ENCODE measurements at regions not wholly inside any gene's neighbourhood (a gene's known extent, or its start where the extent isn't known, plus 50 kb on each side); places are given as distances from the start of the nearest gene placed in this dataset.

DNA sequence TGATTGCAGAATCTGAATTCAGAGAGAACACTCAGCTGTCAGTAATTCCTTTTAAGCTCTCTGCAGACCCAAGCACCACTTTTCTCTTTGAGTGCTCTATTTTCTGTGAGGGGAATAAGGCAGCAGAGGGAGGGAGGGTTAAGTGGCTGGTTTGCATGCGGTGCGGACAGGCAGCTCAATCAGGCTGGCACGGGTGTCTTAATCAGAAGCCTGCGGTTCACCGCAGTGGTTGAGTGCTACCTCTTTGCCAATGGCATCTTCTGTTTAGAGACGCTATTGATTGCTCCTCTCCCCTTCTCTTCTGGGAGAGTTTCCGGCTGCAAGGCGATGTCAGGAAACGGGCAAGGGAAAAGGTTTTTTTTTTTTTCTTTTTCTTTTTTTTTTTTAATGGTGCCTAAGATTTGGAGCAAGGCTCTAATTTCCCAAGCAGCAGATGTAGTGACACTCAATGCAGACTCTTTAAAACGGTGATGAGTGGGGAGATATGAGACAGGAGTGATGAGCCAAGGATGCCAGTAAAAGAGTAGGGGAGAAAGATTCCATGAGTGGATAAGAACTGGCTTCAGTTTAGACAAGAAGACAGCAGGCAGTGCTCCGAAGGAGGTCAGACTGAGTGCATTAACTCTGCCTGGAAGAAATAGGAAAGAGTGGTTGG lies 533.7 kb upstream of the SEL1L start:
- DNase-seq: no peak

DNA sequence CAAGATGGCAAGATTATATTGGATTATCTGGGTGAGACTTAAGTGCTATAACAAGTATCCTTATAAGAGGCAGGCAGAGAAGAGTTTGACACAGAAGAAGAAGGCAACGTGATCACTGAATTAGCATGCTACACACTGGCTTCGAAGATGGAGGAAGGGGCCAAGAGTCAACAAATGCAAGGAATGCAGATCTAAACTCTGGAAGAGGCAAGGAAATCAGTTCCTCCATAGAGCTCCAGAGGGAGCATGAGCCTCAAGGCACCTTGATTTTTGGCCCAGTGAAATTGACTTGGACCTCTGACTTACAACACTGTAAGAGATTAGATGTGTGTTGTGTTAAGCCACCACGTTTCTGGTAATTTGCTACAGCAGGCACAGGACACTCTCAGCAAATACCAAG lies 536.4 kb upstream of the SEL1L start:
- DNase-seq: no peak

DNA sequence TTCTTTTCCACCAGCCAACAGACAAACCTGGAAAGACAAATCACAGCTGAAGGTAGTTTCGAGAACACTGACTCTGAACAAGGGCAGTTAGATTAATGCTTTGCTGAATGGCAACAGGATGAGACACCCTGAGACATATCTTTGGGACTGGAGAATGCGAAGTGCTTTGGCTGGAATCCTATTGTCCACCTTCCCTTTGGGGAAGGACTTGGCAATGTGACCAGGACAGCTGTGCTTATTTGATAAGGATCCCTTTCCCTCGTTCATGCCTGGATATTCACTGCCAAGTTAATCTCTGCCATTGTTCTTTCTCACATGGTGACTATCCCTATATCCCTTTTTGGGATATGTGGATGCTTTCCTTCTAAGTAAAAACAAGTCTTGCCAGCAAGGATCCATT lies 537.1 kb upstream of the SEL1L start:
- DNase-seq: no peak

DNA sequence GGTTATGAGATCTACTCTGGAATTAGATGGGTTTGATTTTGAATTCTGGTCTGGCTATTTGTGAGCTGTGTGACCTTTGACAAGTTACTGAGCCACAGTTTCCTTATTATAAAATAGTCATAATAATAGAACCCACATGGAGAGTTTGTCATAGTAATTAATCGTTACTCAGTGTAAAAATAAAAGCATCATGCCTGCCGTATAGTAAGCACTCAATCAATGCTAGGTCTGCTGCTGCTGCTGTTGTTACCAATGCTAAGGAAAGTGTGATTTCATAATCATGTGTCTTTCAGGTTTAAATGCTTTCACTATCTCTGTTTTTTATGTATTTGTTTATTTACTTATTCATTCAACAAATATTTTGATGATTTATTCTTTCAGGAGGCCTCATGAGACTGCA lies 539.9 kb upstream of the SEL1L start:
- no peak for DNase-seq

DNA sequence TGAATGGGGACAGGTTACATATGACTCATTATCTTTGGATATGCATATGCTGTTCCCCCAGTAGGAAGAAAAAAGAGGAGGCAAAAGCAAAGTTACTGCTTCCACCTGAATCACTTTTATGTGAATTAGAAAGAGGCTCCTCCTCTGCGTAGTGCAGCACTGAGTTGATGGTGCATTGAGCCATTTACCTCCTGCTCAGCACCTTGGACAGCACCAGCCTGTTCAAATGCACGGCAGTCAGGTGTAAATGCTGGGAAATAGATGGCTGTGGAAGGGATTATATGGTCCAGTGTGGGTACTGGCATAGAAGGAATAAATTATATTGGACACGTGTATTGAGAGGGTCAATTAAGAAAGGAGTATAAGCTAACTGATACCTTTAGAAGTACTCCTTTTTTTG lies 541.9 kb upstream of the SEL1L start:
- DNase-seq: peak; percentile 60

DNA sequence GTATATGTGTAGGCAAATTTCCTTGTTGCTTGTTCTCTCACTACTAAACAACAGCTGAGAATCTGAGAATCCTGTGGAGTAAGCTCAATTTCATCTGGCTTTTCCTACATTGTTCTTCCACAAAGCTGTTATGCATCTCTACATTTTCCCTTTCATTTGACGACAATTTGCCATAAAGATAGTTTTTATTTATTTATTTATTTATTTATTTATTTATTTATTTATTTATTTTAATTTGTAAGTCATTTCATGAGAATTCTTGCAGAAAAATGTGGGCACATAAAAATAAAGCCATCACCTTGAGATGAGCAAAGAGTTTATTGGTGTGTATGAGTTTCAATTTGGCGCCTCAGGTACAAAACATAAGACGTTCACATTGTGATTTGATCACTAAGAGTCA lies 545.9 kb upstream of the SEL1L start:
- DNase-seq: no peak

DNA sequence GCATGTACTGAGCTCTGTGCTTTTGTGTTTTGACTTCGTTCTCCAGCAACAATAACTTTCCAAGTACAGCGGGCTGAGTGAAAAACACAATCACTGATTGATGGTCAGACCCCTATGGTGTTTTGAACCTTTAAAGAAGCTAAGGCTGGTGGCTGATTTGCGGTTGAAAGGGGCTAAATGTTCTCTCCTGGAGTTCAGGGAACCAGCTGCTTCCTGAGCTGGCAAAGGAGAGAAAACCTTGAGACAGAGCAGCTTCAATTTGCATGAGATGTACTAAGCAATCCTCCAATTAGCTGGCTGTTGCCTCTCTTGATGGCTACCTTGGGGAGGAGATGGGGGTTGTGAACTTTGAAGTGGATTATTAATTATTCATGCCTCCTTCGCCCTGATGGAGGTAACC lies 546.7 kb upstream of the SEL1L start:
- DNase-seq: no peak

DNA sequence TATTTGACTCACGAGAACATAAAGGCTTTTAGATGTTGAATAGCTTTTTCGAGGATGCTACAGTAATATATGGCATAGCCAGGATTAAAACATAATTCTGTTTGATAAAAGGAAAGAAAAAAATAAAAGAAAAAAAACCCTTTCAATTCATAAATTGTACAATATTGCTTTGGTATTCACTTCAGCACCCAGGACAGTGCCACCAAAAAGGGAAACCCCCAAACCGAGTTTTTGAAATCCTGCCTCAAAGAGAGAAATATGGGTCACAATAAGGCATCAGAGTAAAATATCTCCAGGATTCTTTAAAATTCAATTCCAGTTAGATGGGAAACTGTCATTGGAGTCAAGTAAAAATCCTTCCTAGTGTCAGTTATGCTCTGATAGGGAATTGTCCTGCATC lies 551.2 kb upstream of the SEL1L start:
- DNase-seq: no peak

DNA sequence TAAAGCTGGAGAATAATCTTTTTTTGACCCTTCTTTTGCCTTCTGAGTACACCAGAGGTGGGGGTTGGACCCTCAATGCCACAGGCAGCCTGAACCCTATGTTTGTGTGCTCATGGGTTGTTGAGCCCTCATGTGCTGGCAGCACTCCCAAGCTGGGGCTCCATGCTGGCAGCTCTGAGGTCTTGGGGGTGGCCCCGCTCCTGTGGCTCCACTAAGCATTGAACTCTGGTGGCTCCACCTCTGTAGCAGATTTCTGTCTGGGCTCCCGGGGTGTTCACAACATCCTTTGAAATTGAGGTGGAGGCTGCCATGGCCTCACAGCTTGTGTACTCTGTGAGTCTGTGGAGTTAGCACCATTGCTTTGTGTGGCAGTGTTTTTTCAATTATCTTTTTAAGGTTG lies 557.4 kb upstream of the SEL1L start:
- DNase-seq: no peak

DNA sequence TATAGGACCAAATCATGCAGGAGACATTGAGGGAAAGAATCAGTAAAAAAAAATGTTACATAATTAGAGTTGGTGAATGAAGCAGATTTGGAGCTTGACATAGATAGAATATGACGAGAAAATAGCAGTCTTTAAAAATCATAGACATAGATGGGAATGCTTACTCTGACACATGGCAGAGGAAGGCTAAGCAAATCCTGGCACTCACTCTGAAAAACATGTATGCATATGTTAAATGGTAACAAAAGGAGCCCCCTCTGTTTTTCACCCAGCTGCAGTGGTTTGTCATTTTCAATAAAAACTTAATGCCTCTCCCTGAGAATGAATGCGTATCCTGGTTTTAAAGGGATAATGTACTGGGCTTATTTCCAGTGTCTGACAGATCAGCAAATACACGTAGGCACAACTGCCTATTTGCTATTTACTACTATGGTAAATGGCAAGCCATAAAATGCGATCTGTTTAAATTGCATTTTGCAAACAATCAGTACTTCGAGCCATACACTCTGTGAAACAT lies 561.2 kb upstream of the SEL1L start:
- DNase-seq: no peak

DNA sequence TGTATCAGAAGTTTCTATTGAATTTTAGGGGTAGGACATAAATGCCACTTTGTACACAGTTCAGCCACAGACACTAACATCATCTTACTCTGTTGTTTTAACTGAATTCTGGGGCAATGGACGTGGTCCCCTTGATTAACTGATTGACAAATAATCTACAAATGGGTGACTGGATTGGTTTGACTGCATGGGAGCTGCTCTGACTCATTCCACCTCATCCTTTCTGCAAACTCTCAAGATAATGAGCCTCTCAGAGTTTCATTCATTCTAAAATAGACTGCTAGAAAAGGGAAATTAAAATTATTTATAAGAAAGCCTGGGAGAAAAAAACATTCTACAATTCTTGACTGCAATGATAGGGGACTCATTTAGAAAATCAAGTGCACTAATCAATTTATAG lies 570.4 kb upstream of the SEL1L start:
- no peak for DNase-seq

DNA sequence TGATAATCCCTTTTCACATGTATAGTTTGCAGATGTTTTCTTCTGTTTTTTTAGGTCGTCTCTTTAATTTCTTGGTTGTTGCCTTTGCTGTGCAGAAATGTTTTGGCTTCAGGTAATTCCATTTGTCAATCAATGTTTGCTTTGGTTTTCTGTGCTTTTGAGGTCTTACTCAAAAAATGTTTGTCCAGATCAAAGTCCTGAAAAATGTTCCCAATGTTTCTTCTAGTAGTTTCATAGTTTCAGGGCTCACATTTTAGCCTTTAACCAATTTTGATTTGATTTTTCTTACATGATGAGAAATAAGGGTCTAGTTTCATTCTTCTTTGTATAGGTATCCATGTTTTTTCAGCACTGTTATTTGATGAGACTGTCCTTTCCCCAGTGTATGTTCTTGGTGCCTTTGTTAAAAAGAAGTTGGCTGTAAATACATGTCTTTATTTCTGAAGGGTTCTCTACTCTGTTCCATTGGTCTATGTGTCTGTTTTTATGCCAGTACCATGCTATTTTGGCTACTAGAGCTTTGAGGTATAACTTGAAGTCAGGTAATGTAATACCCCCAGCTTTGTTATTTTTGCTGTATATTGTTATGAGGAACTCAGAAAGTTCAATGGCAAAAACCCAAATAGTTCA lies 578.7 kb upstream of the SEL1L start:
- no peak for DNase-seq

DNA sequence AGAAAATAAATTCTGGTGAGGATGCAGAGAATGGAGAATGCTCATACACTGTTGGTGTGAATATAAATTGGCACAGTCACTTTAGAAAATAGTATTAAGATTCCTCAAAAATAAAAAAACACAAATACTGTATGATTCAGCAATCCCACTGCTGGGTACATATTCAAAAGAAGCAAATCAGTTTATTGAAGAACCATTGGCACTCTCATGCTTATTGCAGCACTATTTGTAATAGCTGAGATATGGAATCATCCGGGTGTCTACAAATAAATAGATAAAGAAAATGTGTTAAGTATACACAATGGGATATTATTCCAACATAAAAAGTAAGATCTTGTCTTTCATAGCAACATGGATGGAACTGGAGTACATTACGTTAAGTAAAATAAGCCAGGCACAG lies 579.4 kb upstream of the SEL1L start:
- no peak for DNase-seq

DNA sequence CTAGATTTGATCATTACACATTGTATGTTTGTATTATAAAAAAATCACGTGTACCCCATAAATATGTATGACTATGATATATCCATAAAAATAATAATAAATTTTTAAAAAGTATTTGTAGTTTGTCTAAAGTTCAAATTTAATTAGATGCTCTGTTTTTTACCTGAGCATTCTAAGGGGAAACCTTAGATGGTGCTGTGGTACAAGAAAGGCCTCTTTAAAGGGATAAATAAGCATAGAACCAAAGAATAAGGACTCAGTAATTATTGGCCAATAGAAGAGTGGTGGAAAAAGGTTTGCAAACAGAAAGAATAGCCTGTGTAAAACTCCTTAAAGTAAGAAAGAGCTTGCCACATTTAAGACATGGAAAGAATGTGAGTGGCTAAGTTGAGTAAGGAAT lies 580.1 kb upstream of the SEL1L start:
- DNase-seq: no peak

DNA sequence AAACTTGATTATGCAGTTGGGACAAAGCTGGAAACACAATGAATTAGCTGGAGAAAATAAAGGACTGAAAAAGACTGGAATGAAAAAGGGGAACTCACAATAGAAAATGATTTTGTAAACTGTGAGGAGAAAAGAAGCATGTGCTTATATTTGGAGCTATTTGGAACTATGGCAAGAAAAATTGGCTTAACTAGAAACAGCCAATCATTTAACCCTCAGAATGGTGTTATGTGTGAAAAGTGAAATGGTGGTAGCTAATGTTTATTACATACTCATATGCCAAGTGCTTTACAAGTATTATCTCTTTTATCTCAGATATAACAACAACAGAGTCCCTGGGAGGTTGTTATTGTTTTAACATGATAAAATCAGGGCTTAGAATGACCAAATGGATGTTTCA lies 583.1 kb upstream of the SEL1L start:
- DNase-seq: no peak

DNA sequence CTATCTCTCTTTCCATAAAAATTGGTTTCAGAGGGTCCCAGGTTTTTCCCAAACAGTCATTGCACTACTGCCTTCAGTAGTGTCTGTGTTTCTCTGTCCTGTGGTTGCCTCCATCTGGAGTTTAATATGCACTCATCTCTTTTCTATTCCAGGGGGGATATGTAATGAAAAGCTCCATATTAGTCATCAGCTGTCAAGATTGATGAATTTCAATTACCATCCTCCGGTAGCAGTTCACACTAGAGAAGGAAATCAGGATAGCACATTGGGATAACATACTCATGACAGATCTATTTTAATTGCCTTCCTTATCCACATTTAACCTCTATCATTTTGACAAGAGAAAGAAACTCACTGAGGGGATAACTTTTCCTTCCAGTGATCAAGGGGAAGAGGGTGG lies 589.0 kb upstream of the SEL1L start:
- no peak for DNase-seq

DNA sequence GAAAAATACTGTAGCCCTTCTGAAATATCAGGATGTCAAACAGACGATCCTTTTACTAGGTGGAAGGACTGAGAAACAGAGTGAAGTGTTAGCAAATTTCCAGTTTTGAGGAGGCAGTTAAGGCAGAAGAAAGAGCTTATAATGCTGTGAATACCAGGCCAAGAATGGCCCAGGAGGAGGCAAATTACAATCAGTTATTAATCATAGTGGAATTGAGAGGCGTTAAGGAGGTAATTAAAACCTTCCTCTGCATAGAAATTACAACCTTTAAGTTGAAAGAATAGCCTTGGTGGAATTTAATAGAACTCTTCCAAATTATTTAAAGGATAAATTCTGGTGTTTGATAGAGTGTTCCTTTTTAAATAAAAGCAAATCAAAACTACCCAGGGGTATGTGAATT lies 590.9 kb upstream of the SEL1L start:
- no peak for DNase-seq

DNA sequence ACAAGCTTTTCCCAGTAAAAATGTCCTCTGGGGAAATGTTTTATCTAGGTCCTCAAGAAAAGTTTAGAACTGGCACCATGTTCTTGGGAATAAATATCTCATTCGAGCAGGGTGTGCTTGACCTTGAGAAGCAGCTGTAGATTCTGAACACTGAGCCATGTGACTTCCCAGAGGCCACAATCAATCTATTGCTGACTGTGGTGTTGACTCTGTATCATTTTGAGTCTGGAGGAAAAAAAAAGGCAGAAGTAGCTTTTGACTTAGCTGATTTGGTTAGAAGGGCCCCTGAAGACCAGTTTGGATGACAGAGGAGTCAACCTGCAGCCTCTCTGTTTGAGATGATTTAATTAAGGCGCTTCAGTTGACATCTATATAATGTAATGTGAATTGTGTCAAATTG lies 592.4 kb upstream of the SEL1L start:
- no peak for DNase-seq

DNA sequence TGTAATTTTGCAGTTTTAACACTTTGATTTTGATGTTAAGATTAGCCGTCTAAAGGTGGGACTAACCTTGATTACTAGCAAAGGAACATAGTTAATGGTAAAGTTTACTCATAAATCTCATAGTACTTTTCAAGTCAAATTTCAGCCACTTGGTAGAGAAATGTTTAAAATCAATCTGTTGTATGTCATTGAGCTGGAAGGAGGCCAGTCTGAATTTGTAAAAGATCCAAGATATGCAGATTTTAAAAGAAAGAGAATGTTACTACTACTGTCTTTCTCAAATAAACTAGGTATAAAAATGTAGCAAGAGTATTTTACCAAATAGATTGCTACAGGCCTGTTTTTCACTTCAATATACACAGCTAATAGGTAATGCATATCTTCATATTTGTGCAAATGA lies 600.8 kb upstream of the SEL1L start:
- DNase-seq: no peak

DNA sequence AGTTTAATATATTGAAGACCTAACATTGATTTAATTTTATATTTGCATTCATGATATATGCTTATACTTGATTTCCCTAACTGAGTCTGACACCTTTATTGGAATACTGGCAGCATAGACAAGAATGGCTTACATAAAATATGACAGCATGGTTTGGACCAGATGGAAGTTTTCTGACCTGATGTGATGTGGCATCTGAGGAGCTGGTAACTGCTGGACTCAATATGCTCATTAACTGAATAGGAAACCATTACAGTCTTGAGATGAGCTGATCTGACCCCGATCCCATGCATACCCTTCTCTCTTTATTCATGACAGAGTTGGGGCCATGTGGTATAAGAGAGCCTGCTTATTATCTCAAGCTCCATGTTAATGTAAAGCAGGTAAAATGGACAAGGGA lies 604.8 kb upstream of the SEL1L start:
- no peak for DNase-seq

DNA sequence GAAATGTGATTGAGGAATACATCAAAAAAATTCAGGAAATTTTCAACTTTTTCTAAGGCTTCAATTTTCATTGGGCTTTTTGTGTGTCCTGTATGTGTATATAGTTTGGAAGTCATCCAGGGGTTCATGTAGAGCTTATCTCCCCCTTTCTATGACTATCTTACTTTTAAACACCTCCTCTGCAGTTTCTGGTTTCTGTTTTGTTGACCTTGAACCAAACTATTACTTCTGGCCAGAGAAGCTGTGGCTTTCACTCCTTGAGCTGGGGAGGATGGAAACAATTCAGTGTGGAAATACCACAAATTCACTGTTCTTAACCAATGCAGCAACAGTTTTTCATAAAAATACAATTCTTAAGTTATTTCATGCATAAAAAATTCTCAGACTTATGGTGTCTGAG lies 613.2 kb upstream of the SEL1L start:
- no peak for DNase-seq

DNA sequence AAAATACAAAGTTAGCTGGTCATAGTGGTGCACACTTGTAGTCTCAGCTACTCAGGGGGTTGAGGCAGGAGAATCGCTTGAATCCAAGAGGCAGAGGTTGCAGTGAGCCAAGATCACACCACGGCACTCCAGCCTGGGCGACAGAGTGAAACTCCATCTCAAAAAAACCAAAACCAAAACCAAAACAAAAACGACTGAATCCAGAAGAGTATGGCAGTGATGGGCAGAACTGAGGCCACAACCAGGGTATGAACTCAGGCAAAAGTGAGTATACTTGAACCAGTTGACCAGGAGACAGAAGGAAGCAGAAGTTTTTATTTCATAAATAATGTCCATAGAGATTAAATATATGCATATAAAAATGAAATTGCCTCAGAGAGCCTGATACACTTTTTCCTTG lies 620.0 kb upstream of the SEL1L start:
- no peak for DNase-seq

DNA sequence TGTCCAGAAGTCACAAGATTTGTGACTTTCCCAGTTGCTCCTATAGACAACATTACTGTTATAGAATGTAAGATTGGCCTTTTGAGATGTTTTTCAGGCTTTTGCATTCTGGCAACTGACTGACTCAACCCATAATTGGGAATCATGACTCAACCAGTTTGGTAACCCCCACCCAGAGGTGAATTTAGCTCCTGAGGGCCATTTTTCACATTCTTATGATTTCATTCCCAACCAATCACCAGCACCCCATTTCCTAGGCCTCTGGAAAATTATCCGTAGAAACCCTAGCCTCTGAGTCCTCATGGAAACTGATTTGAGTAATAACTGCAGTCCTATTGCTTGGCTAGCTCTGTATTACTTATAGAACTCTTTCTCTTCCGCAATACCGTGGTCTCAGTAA lies 626.0 kb upstream of the SEL1L start:
- no peak for DNase-seq

DNA sequence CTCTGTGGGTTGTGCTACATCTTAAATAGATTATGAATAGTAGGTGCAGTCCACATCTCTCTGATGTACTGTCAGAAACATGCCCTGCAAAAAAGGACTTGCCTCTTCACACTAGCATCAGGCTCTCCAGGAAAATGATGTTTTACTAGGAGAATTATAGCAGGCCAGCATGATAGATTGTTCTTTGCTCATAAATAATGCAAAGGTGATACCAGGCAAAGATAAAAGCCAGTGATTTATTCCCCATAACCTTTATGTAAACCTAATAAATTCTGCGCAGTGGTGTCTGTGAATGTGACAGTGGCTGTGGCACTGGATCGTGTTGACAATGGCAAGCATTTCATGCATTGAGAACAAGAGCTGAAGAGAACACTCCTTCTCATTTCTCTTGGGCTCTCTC lies 646.5 kb upstream of the SEL1L start:
- DNase-seq: no peak

DNA sequence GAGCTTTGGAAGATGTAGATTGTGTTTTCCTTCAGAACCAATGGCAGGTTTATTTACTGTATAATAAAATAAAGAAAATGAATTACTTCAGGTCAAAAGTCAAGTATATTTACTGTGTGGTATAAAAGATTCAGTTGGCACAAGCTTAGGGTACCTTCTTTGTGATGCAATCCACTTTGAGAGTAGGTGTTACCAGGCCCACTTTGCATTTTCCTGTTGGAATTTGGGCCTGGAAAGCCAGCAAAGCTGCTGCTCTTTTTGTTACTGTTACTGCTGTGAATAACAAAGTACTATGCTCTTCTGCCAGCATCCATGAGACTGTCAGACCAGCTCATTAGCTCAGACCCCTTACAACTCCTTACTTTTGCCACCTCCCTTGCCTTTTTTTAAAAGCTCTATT lies 649.0 kb upstream of the SEL1L start:
- DNase-seq: no peak

Data from right forelimb (tissue), 1 donor.